PC-3 (cell line): ENCODE measurements at regions not wholly inside any gene's neighbourhood (a gene's known extent, or its start where the extent isn't known, plus 50 kb on each side); places are given as distances from the start of the nearest gene placed in this dataset.

Experiments
- CTCF ChIP-seq: fragments of 300-600 bp; sonication (generic); conservative IDR thresholded peaks from 2 replicates; pipeline ENCODE4 v1.5.1; 2017; ENCODE audit warnings: antibody characterized with exemption, low read depth, mild to moderate bottlenecking, low read length
- EZH2 ChIP-seq: fragments of 300-600 bp; sonication (generic); IDR thresholded peaks from one replicate; pipeline ENCODE4 v1.6.1; 2017; ENCODE audit warnings: antibody characterized with exemption, mild to moderate bottlenecking, low read length; ENCODE audit not compliant: unreplicated experiment

GRCh38 chr5:93226202-93226735 lies 354.8 kb downstream of the NR2F1-AS1 start:
- TF ChIP-seq CTCF: no peak
- TF ChIP-seq EZH2: no peak
